ENCODE measurements at regions not wholly inside any gene's neighbourhood (a gene's known extent, or its start where the extent isn't known, plus 50 kb on each side); places are given as distances from the start of the nearest gene placed in this dataset.

- no peak overlapping the region for H3K4me3 ChIP-seq (ENCODE audit: low read depth, low read length)
- TF ChIP-seq POLR2A (IDR thresholded peaks at IDR 0.05; ENCODE audit: extremely low read depth, insufficient read length) (no peak), MAX (IDR thresholded peaks at IDR 0.05; ENCODE audit: low read depth, low read length) (no peak), CTCF (IDR thresholded peaks at IDR 0.05; ENCODE audit: low read depth, low read length) (no peak), MYC (IDR thresholded peaks at IDR 0.05; ENCODE audit: low read depth, low read length) (no peak)
- DNase-seq (ENCODE audit: low read depth): no peak
These were observed 476.9 kb upstream of the TBL1XR1 start for GRCh38 chr3:177674186-177674585.

- H3K4me3 ChIP-seq (ENCODE audit: low read depth, low read length): no peak overlapping the region
- no peak for TF ChIP-seq CTCF (IDR thresholded peaks at IDR 0.05; ENCODE audit: low read depth, low read length)
- no peak for TF ChIP-seq MYC (IDR thresholded peaks at IDR 0.05; ENCODE audit: low read depth, low read length)
- TF ChIP-seq MAX (IDR thresholded peaks at IDR 0.05; ENCODE audit: low read depth, low read length): no peak
- no peak for TF ChIP-seq POLR2A (IDR thresholded peaks at IDR 0.05; ENCODE audit: extremely low read depth, insufficient read length)
- DNase-seq (ENCODE audit: low read depth): no peak
These were observed 478.9 kb upstream of the TBL1XR1 start for GRCh38 chr3:177676148-177676547.

- H3K4me3 ChIP-seq (ENCODE audit: low read depth, low read length): no peak overlapping the region
- DNase-seq (ENCODE audit: low read depth): no peak
- TF ChIP-seq CTCF (IDR thresholded peaks at IDR 0.05; ENCODE audit: low read depth, low read length) (no peak), MAX (IDR thresholded peaks at IDR 0.05; ENCODE audit: low read depth, low read length) (no peak), POLR2A (IDR thresholded peaks at IDR 0.05; ENCODE audit: extremely low read depth, insufficient read length) (no peak), MYC (IDR thresholded peaks at IDR 0.05; ENCODE audit: low read depth, low read length) (no peak)
These were observed 479.8 kb upstream of the TBL1XR1 start for GRCh38 chr3:177676947-177677587.

GRCh38 chr3:177679568-177680471 is 482.5 kb upstream of the TBL1XR1 start:
- H3K4me3 ChIP-seq (ENCODE audit: low read depth, low read length): no peak overlapping the region
- TF ChIP-seq CTCF (IDR thresholded peaks at IDR 0.05; ENCODE audit: low read depth, low read length) (no peak), MYC (IDR thresholded peaks at IDR 0.05; ENCODE audit: low read depth, low read length) (no peak; the same call in 1 of the 2 replicates)
- DNase-seq (ENCODE audit: low read depth): peak; percentile 87

GRCh38 chr3:177680472-177680821 is 483.2 kb upstream of the TBL1XR1 start:
- DNase-seq (ENCODE audit: low read depth): no peak
- H3K4me3 ChIP-seq (ENCODE audit: low read depth, low read length): no peak overlapping the region
- TF ChIP-seq MAX (IDR thresholded peaks at IDR 0.05; ENCODE audit: low read depth, low read length): no peak
- TF ChIP-seq MYC (IDR thresholded peaks at IDR 0.05; ENCODE audit: low read depth, low read length): no peak
- no peak for TF ChIP-seq CTCF (IDR thresholded peaks at IDR 0.05; ENCODE audit: low read depth, low read length)
- TF ChIP-seq POLR2A (IDR thresholded peaks at IDR 0.05; ENCODE audit: extremely low read depth, insufficient read length): no peak
